Prostate gland (tissue), 2 donors: ENCODE measurements at regions not wholly inside any gene's neighbourhood (a gene's known extent, or its start where the extent isn't known, plus 50 kb on each side); places are given as distances from the start of the nearest gene placed in this dataset.

ENCODE experiments used
- CTCF ChIP-seq, 4 experiments: fragments of 200-600 bp in 2 of 4; fragments of 450-650 bp in 2 of 4; sonication (generic) in 2 of 4; IDR thresholded peaks; 1 replicate in 3 of 4; 2 replicates in 1 of 4; pipeline ENCODE4 v1.5.1; 2016 to 2019; ENCODE audit warnings: antibody characterized with exemption in 4 of 4, mild to moderate bottlenecking in 2 of 4, moderate library complexity in 2 of 4
- POLR2A ChIP-seq: fragments of 450-650 bp; IDR thresholded peaks from one replicate; pipeline ENCODE4 v1.6.1; 2016; ENCODE audit warnings: antibody characterized with exemption, mild to moderate bottlenecking
- POLR2AphosphoS5 ChIP-seq: sonication (generic); formaldehyde crosslinking; IDR thresholded peaks from one replicate; pipeline ENCODE4 v1.6.1; 2017; ENCODE audit warnings: antibody characterized with exemption

GRCh38 chr5:39624268-39624886 is 199.6 kb upstream of the DAB2 start:
- TF ChIP-seq CTCF (IDR thresholded peaks at IDR 0.05) (no peak), POLR2AphosphoS5 (peak; percentile 22), POLR2A (no peak)
